ENCODE measurements at regions not wholly inside any gene's neighbourhood (a gene's known extent, or its start where the extent isn't known, plus 50 kb on each side); places are given as distances from the start of the nearest gene placed in this dataset.

GRCh38 chr3:1600700-1601418 lies 497.8 kb upstream of the CNTN4 start:
- CTCF ChIA-PET: no interaction called here
- Histone ChIP-seq H3K9me3 (ENCODE audit: low read depth, low read length, poor library complexity, severe bottlenecking) (peaks cover 9% of the 10 kb centered on the region), H3K4me3 (ENCODE audit: low read depth, low read length, poor library complexity, severe bottlenecking) (no peak overlapping the region), H3K4me1 (ENCODE audit: insufficient read depth, low read length, poor library complexity, severe bottlenecking) (no peaks in the 10 kb centered on the region), H3K36me3 (ENCODE audit: insufficient read depth, low read length, poor library complexity, severe bottlenecking) (no peaks in the 10 kb centered on the region), H3K27ac (ENCODE audit: low read depth, low read length, poor library complexity, severe bottlenecking) (no peak overlapping the region), H3K27me3 (replicated peaks; ENCODE audit: insufficient read depth, low read depth, low read length, poor library complexity) (no peaks in the 10 kb centered on the region)
- no peak for DNase-seq (ENCODE audit: low spot score)
- POLR2A ChIA-PET (ENCODE audit: low non-redundant PET): no interaction called here
- TF ChIP-seq, protein P1, sequence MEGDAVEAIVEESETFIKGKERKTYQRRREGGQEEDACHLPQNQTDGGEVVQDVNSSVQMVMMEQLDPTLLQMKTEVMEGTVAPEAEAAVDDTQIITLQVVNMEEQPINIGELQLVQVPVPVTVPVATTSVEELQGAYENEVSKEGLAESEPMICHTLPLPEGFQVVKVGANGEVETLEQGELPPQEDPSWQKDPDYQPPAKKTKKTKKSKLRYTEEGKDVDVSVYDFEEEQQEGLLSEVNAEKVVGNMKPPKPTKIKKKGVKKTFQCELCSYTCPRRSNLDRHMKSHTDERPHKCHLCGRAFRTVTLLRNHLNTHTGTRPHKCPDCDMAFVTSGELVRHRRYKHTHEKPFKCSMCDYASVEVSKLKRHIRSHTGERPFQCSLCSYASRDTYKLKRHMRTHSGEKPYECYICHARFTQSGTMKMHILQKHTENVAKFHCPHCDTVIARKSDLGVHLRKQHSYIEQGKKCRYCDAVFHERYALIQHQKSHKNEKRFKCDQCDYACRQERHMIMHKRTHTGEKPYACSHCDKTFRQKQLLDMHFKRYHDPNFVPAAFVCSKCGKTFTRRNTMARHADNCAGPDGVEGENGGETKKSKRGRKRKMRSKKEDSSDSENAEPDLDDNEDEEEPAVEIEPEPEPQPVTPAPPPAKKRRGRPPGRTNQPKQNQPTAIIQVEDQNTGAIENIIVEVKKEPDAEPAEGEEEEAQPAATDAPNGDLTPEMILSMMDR (conservative IDR thresholded peaks at IDR 0.05; ENCODE audit: low read depth, low read length): no peak
- TF ChIP-seq EZH2 (IDR thresholded peaks at IDR 0.05; ENCODE audit: borderline replicate concordance, low read depth, low read length, poor library complexity, severe bottlenecking): no peak
- intact Hi-C loops (cut with micrococcal nuclease; ENCODE audit: unreplicated experiment): no loop called here
- no TSS peak for BruUV-seq (replicated peaks)

GRCh38 chr3:1609416-1609815 lies 489.2 kb upstream of the CNTN4 start:
- TF ChIP-seq EZH2 (IDR thresholded peaks at IDR 0.05; ENCODE audit: borderline replicate concordance, low read depth, low read length, poor library complexity, severe bottlenecking): no peak
- TF ChIP-seq, protein P1 (conservative IDR thresholded peaks at IDR 0.05; ENCODE audit: low read depth, low read length): no peak
- DNase-seq (ENCODE audit: low spot score): peak; percentile 12
- ChIA-PET CTCF (no interaction called here), POLR2A (ENCODE audit: low non-redundant PET) (no interaction called here)
- H3K4me1 ChIP-seq (ENCODE audit: insufficient read depth, low read length, poor library complexity, severe bottlenecking): no peaks in the 10 kb centered on the region
- intact Hi-C loops (cut with micrococcal nuclease; ENCODE audit: unreplicated experiment): no loop called here
- no peaks in the 10 kb centered on the region for H3K36me3 ChIP-seq (ENCODE audit: insufficient read depth, low read length, poor library complexity, severe bottlenecking)
- no TSS peak for BruUV-seq (replicated peaks)
- H3K27me3 ChIP-seq (replicated peaks; ENCODE audit: insufficient read depth, low read depth, low read length, poor library complexity): no peaks in the 10 kb centered on the region
- H3K27ac ChIP-seq (ENCODE audit: low read depth, low read length, poor library complexity, severe bottlenecking): no peak overlapping the region
- peaks cover 9% of the 10 kb centered on the region for H3K9me3 ChIP-seq (ENCODE audit: low read depth, low read length, poor library complexity, severe bottlenecking)
- no peak overlapping the region for H3K4me3 ChIP-seq (ENCODE audit: low read depth, low read length, poor library complexity, severe bottlenecking)

DNA sequence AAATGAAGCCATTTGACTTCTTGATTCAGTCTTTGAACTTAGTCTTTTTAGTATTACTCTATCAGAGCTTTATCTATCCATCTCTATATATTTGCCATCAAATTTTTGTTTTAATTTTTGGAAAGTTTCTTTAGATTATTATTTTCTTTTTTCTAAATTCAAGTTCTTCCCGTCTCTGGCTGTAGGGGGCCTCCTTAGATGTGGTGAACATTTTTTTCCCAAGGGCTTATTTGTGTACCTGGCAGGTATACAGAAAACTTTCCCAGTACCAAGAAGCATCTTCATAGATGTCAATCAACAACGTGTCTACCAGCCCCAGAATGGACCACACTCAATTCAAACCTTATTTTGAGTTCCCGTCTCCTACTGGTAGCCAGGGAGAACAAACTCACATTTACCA lies 486.8 kb upstream of the CNTN4 start:
- DNase-seq (ENCODE audit: low spot score): no peak
- Histone ChIP-seq H3K9me3 (ENCODE audit: low read depth, low read length, poor library complexity, severe bottlenecking) (peaks cover 5% of the 10 kb centered on the region), H3K27ac (ENCODE audit: low read depth, low read length, poor library complexity, severe bottlenecking) (no peak overlapping the region), H3K27me3 (replicated peaks; ENCODE audit: insufficient read depth, low read depth, low read length, poor library complexity) (no peaks in the 10 kb centered on the region), H3K4me3 (ENCODE audit: low read depth, low read length, poor library complexity, severe bottlenecking) (no peak overlapping the region), H3K4me1 (ENCODE audit: insufficient read depth, low read length, poor library complexity, severe bottlenecking) (peaks cover 5% of the 10 kb centered on the region), H3K36me3 (ENCODE audit: insufficient read depth, low read length, poor library complexity, severe bottlenecking) (no peaks in the 10 kb centered on the region)
- no TSS peak for BruUV-seq (replicated peaks)
- CTCF ChIA-PET: no interaction called here
- intact Hi-C loops (cut with micrococcal nuclease; ENCODE audit: unreplicated experiment): no loop called here
- POLR2A ChIA-PET (ENCODE audit: low non-redundant PET): no interaction called here
- TF ChIP-seq, protein P1 (conservative IDR thresholded peaks at IDR 0.05; ENCODE audit: low read depth, low read length): no peak; the same call in 1 of the 2 replicates
- TF ChIP-seq EZH2 (IDR thresholded peaks at IDR 0.05; ENCODE audit: borderline replicate concordance, low read depth, low read length, poor library complexity, severe bottlenecking): no peak

Measured in A673 (cell line).